Endothelial cell of hepatic sinusoid (primary cell): ENCODE measurements at regions not wholly inside any gene's neighbourhood (a gene's known extent, or its start where the extent isn't known, plus 50 kb on each side); places are given as distances from the start of the nearest gene placed in this dataset.
"Not testable (repeated sequence)": the region's sequence is repeated elsewhere in the genome, so short reads cannot be mapped to it uniquely, and the experiment has no call there.

Experiments
- in situ Hi-C: cut with HindIII; loops from 2 replicates; pipeline ENCODE4 v1.10.0; 2017; ENCODE audit warnings: low sequenced_read_pairs

GRCh38 chr14:89534902-89535685, 118.1 kb upstream of the FOXN3 start:
- in situ Hi-C loops: no loop called here

DNA sequence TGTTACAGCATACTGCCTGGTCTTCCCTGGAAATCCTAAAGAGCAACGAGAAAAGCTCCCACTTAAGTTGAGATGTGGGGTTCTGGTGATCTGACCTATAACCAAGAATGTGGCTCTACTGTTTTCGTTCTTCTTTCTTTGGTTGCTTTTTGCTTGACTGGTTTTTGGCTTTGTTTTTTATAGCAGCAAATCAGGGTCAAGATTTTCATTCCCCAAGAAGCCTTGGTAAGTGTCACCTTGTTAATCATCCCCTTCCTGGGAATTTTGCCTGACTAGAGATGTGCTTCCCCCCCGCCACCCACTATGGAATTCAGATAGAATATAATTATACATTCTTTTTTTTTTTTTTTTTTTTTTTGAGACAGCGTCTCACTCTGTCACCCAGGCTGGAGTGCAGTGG, 116.7 kb upstream of the FOXN3 start:
- in situ Hi-C loops: no loop called here

- in situ Hi-C loops: no loop called here
Observed at GRCh38 chr14:89533136-89533535, 116.1 kb upstream of the FOXN3 start.

- in situ Hi-C loops: no loop called here
Observed at GRCh38 chr14:89531661-89532335, 114.8 kb upstream of the FOXN3 start.

- in situ Hi-C loops: no loop called here
Observed at GRCh38 chr14:89524990-89525667, 108.1 kb upstream of the FOXN3 start.

DNA sequence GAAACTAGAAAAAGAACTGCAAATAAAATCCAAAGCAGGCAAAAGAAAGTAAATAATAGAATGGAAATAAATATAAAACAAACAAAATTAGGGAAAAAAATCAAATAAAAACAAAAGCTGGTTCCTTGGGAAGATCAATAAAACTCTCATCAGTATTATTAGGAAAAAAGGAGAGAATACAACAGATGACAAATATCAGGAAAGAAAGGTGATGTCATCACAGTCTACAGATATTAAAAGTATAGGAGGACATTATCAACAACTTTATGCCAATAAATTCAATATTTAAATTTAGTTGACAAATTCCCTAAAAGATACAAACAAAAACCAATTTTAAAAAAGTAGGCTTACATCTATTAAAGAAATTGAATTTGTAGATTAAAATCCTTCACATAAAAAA, 107.4 kb upstream of the FOXN3 start:
- in situ Hi-C loops: no loop called here

DNA sequence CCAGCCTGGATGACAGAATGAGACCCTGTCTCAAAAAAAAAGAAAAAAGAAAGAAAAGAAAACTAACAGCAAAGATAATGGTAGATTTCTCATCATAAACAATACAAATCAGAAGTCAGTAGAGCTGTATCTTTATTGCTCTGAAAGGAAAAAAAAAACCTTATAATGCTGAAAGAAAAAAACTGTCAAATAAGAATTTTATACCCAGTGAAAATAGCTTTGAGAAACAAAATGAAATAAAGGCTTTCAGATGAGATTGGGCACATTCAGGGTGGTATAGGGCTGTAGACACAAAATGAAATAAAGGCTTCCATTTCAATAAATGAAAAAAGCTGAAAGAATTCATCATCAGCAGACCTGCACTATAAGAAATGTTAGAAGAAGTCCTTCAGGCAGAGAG, 105.0 kb upstream of the FOXN3 start:
- in situ Hi-C loops: no loop called here

- in situ Hi-C loops: no loop called here
Observed at GRCh38 chr14:89519040-89519439, 102.0 kb upstream of the FOXN3 start.

DNA sequence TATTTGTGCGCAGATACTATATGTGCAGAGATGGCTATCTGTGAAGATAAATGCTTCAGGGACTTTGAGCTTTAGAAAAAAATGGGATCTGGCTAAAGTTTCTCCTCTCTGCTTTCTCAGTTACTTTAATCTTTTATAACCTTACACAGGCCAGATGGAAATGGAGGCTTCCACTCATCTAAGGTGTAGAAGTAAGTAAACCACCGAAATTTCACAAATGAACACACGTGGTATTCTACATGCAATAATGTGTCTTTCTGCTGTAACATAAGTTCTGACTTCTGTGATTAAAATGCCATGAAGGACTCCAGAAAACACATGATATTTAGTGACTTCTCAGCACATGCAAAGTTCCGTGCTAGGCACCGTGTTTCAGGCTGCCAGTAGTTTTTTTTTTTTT, 99.1 kb upstream of the FOXN3 start:
- in situ Hi-C loops: no loop called here

- in situ Hi-C loops: no loop called here
Observed at GRCh38 chr14:89514601-89515000, 97.6 kb upstream of the FOXN3 start.

GRCh38 chr14:89509891-89510290, 92.9 kb upstream of the FOXN3 start:
- in situ Hi-C loops: no loop called here

- in situ Hi-C loops: no loop called here
Observed at GRCh38 chr14:89508863-89509262, 91.8 kb upstream of the FOXN3 start.

DNA sequence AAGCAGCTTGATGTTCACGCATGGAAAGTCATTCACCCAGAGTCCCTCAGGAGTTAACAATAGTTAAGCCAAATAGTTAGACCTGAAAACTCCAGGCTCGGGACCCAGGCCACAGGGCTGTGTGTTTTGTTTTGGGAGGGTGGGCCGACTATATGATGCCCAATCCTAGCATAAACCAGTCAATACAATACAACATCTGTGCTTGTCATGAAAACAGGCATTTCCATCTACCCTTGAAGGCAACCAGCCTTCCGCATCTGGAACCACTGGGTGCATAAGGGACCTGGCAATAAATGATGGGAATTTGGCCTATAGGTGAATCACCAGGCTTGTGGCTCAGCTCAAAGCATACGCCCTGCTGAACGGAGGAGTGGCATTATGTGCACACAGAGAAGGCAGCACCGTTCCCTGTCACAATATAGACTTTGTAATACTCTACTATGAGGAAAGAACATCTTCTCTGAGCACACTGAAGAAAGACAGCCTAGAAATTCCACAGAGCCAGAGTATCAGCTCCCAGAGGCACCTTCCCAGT, 91.0 kb upstream of the FOXN3 start:
- in situ Hi-C loops: no loop called here

DNA sequence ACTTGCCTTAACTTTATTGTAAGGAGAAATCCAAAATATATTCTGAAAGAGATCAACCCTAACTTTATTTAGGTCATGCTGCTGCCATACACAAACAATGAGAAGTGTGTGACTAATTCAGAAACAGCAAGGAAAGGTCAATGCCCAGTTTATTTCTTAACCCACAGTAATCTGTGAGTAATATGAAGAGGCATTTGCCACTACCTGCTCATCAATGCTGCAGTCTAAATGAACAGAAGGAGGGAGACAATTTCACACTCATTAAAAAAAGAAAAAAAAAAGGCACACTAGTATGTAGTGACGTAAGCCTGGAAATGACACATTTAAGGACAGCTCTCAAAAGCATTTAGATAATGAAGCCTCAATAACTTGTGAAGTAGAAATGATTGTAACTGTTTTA, 90.5 kb upstream of the FOXN3 start:
- in situ Hi-C loops: no loop called here

- in situ Hi-C loops: not testable (repeated sequence)
Observed at GRCh38 chr14:89506891-89507452, 89.9 kb upstream of the FOXN3 start.

DNA sequence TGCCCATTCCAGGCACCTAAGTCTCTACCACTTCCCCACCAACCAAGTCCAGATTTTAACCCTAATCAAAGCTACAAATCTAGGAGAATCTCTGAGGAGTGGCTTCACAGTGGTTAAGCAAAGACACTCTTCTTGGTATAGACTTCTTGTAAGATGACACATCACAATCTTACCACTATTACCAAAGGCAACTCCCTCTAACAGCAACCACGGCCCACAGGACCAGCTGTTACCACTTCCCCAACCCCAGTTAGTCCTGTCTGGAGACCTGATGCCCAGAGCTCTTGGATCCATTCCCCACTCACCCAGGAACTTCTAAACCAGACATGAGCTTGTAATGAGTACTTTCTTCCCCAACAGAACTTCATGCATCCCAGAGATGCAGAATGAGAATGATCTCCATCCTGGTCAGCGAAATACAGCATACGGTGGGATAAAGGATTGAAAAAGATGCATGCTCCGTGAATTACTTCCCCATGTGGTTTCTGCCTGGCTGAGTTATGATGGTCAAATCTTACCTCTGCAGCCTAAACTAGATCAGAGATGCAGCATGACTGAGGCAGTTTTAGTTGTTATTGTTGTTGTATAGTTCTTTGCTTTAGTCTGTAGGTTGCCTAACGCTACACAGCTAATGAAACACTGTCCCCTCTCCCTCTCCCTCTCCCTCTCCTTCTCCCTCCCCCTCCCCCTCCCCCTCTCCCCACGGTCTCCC, 87.7 kb upstream of the FOXN3 start:
- in situ Hi-C loops: no loop called here

DNA sequence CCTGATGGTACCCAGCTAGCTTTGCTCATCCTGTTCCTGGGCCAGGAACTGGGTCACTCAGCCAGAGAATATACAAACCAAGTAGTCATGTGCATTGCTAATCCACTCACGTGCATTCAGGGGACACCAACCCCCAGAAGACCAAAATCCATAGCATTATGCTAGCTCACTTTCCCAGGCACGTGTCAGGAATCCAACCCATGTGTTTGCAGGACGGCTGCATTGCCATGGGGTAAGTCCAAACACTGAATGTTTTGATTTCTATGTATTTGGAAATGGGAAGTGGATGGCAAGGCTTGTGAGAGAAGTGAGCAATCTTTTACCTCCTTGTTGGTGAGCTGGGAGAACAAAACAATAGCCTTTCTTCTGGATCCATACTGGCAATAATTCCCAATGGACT, 87.1 kb upstream of the FOXN3 start:
- in situ Hi-C loops: no loop called here

GRCh38 chr14:89503431-89503996, 86.5 kb upstream of the FOXN3 start:
- in situ Hi-C loops: no loop called here

GRCh38 chr14:89502966-89503365, 85.9 kb upstream of the FOXN3 start:
- in situ Hi-C loops: no loop called here

DNA sequence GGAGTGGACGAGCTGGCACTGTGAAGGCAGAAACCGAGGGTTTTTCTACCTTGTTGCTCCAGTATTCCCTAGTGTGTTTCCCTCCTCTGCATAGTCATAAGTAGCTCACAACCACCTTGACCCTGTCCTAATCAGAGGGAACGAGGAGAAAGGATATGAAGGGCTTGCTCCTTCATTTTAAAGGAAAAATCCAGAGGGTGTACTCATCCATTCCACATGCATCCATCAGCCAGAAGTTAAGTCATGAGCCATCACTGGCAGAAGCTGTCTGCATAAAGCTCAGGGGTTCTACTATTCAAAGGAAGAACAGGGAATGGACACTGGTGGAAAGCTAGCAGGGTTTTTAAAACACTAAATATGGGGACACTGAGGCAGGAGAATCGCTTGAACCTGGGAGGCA, 84.3 kb upstream of the FOXN3 start:
- in situ Hi-C loops: no loop called here
